SK-N-SH treated with all-trans-retinoic acid at 6 μM for 48 hours (cell line): ENCODE measurements at regions not wholly inside any gene's neighbourhood (a gene's known extent, or its start where the extent isn't known, plus 50 kb on each side); places are given as distances from the start of the nearest gene placed in this dataset.
"Not testable (repeated sequence)": the region's sequence is repeated elsewhere in the genome, so short reads cannot be mapped to it uniquely, and the experiment has no call there.

Experiments used
- ATAC-seq: fragments of 200-7000 bp; cut with Tn5 transposase; 3 replicates; pipeline ENCODE4 v1.9.1; 2020; ENCODE audit warnings: mild to moderate bottlenecking, moderate library complexity
- BACH2 ChIP-seq: fragments of 250-450 bp; sonication (Bioruptor Pico); IDR thresholded peaks from 2 replicates; pipeline ENCODE4 v1.9.0; 2021; ENCODE audit warnings: mild to moderate bottlenecking, borderline replicate concordance
- CSDC2 ChIP-seq: fragments of 250-450 bp; sonication (Bioruptor Pico); IDR thresholded peaks from 2 replicates; pipeline ENCODE4 v1.5.0; 2020; ENCODE audit warnings: mild to moderate bottlenecking, moderate library complexity
- ESRRG ChIP-seq: fragments of 250-450 bp; sonication (Bioruptor Pico); IDR thresholded peaks from 2 replicates; pipeline ENCODE4 v1.6.1; 2021; ENCODE audit warnings: mild to moderate bottlenecking
- GLIS3 ChIP-seq: fragments of 250-450 bp; sonication (Bioruptor Pico); IDR thresholded peaks from 2 replicates; pipeline ENCODE4 v1.5.0; 2020; ENCODE audit warnings: mild to moderate bottlenecking, moderate library complexity
- ISL1 ChIP-seq: fragments of 250-450 bp; sonication (Bioruptor Pico); IDR thresholded peaks from 2 replicates; pipeline ENCODE4 v2.1.2; 2022; ENCODE audit warnings: mild to moderate bottlenecking, moderate library complexity
- OSR1 ChIP-seq: fragments of 250-450 bp; sonication (Bioruptor Pico); IDR thresholded peaks from 2 replicates; pipeline ENCODE4 v1.8.0; 2022; ENCODE audit warnings: moderate library complexity, mild to moderate bottlenecking, inconsistent platforms
- PPARA ChIP-seq: fragments of 250-450 bp; sonication (Bioruptor Pico); IDR thresholded peaks from 2 replicates; pipeline ENCODE4 v1.5.0; 2020; ENCODE audit warnings: mild to moderate bottlenecking, borderline replicate concordance
- RARB ChIP-seq: fragments of 250-450 bp; sonication (Bioruptor Pico); IDR thresholded peaks from 2 replicates; pipeline ENCODE4 v1.8.0; 2021; ENCODE audit warnings: mild to moderate bottlenecking, moderate library complexity
- SNAI2 ChIP-seq: fragments of 250-450 bp; sonication (Bioruptor Pico); IDR thresholded peaks from 2 replicates; pipeline ENCODE4 v1.5.0; 2020; ENCODE audit warnings: mild to moderate bottlenecking, moderate library complexity
- TCF4 ChIP-seq: fragments of 250-450 bp; sonication (Bioruptor Pico); IDR thresholded peaks from 2 replicates; pipeline ENCODE4 v1.8.0; 2021; ENCODE audit warnings: mild to moderate bottlenecking, moderate library complexity, borderline replicate concordance
- TSHZ2 ChIP-seq: fragments of 250-450 bp; sonication (Bioruptor Pico); IDR thresholded peaks from 2 replicates; pipeline ENCODE4 v1.5.0; 2020; ENCODE audit warnings: mild to moderate bottlenecking, moderate library complexity
- ZC3H10 ChIP-seq: fragments of 250-450 bp; sonication (Bioruptor Pico); IDR thresholded peaks from 2 replicates; pipeline ENCODE4 v1.5.1; 2021; ENCODE audit warnings: mild to moderate bottlenecking, moderate library complexity
- ZFP3 ChIP-seq: fragments of 250-450 bp; sonication (Bioruptor Pico); IDR thresholded peaks from 2 replicates; pipeline ENCODE4 v1.5.0; 2020; ENCODE audit warnings: mild to moderate bottlenecking, moderate library complexity
- ZFP30 ChIP-seq: fragments of 450-650 bp; formaldehyde crosslinking; IDR thresholded peaks from 2 replicates; pipeline ENCODE4 v1.5.0; 2022; ENCODE audit warnings: mild to moderate bottlenecking, moderate library complexity
- ZNF565 ChIP-seq: fragments of 450-650 bp; formaldehyde crosslinking; conservative IDR thresholded peaks from 2 replicates; pipeline ENCODE4 v1.5.0; 2020; ENCODE audit warnings: low read depth, mild to moderate bottlenecking, moderate library complexity
- ZNF70 ChIP-seq: fragments of 450-650 bp; formaldehyde crosslinking; IDR thresholded peaks from 2 replicates; pipeline ENCODE4 v1.5.0; 2020; ENCODE audit warnings: mild to moderate bottlenecking, moderate library complexity
- ZNF8 ChIP-seq: fragments of 450-650 bp; formaldehyde crosslinking; IDR thresholded peaks from 2 replicates; pipeline ENCODE4 v1.5.0; 2020; ENCODE audit warnings: mild to moderate bottlenecking, moderate library complexity
- TF ChIP-seq, protein P1 (sequence below): fragments of 250-450 bp; sonication (Bioruptor Pico); IDR thresholded peaks from 2 replicates; pipeline ENCODE4 v1.8.0; 2021; ENCODE audit warnings: low read depth, mild to moderate bottlenecking, moderate library complexity, borderline replicate concordance
- TF ChIP-seq, protein P2 (sequence below): fragments of 250-450 bp; sonication (Bioruptor Pico); IDR thresholded peaks from 2 replicates; pipeline ENCODE4 v1.5.1; 2020; ENCODE audit warnings: low read depth, mild to moderate bottlenecking, moderate library complexity
- TF ChIP-seq, protein P3 (sequence below): fragments of 250-450 bp; sonication (Bioruptor Pico); IDR thresholded peaks from 2 replicates; pipeline ENCODE4 v1.5.1; 2021; ENCODE audit warnings: mild to moderate bottlenecking, moderate library complexity

DNA sequence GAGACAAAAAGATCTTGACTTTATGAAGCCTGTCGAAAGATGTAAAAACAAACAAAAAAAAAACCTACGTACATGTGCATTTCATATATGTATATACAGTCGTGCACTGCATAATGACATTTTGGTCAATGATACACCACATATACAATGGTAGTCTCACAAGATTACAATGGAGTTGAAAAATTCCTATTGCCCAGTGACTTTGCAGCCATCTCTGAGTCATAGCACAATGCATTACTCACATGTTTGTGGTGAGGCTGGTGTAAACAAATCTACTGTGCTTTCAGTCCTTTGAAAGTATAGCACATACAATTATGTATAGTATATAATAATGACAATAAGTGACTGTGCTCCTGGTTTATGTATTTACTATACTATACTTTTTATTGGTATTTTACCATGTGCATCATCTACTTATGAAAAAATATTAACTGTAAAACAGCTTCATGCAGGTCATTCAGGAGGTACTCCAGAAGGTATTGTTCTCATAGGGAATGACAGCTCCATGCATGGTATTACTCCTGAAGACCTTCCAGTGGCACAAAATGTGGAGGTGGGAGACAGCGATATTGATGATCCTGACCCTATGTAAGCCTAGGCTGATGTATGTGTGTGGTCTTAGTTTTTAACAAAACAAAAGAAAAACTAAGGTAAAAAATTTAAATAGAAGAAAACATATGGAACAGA, 73.7 kb upstream of the FST start (continued):
- TF ChIP-seq, protein P1, sequence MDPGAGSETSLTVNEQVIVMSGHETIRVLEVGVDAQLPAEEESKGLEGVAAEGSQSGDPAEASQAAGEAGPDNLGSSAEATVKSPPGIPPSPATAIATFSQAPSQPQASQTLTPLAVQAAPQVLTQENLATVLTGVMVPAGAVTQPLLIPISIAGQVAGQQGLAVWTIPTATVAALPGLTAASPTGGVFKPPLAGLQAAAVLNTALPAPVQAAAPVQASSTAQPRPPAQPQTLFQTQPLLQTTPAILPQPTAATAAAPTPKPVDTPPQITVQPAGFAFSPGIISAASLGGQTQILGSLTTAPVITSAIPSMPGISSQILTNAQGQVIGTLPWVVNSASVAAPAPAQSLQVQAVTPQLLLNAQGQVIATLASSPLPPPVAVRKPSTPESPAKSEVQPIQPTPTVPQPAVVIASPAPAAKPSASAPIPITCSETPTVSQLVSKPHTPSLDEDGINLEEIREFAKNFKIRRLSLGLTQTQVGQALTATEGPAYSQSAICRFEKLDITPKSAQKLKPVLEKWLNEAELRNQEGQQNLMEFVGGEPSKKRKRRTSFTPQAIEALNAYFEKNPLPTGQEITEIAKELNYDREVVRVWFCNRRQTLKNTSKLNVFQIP (CRISPR knock-in tag): no peak
- TF ChIP-seq TCF4 (CRISPR knock-in tag) (no peak), ZNF8 (CRISPR knock-in tag) (no peak), ZNF70 (no peak), ESRRG (no peak), GLIS3 (no peak), RARB (CRISPR knock-in tag) (no peak), ISL1 (no peak)
- TF ChIP-seq, protein P2, sequence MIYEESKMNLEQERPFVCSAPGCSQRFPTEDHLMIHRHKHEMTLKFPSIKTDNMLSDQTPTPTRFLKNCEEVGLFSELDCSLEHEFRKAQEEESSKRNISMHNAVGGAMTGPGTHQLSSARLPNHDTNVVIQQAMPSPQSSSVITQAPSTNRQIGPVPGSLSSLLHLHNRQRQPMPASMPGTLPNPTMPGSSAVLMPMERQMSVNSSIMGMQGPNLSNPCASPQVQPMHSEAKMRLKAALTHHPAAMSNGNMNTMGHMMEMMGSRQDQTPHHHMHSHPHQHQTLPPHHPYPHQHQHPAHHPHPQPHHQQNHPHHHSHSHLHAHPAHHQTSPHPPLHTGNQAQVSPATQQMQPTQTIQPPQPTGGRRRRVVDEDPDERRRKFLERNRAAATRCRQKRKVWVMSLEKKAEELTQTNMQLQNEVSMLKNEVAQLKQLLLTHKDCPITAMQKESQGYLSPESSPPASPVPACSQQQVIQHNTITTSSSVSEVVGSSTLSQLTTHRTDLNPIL (CRISPR knock-in tag): no peak
- TF ChIP-seq, protein P3, sequence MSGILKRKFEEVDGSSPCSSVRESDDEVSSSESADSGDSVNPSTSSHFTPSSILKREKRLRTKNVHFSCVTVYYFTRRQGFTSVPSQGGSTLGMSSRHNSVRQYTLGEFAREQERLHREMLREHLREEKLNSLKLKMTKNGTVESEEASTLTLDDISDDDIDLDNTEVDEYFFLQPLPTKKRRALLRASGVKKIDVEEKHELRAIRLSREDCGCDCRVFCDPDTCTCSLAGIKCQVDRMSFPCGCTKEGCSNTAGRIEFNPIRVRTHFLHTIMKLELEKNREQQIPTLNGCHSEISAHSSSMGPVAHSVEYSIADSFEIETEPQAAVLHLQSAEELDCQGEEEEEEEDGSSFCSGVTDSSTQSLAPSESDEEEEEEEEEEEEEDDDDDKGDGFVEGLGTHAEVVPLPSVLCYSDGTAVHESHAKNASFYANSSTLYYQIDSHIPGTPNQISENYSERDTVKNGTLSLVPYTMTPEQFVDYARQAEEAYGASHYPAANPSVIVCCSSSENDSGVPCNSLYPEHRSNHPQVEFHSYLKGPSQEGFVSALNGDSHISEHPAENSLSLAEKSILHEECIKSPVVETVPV (CRISPR knock-in tag): no peak
- TF ChIP-seq, all 23 proteins: peak for 0

GRCh38 chr5:53407373-53407772, 73.1 kb upstream of the FST start:
- no peak for TF ChIP-seq SNAI2 (CRISPR knock-in tag)
- TF ChIP-seq GLIS3: no peak
- TF ChIP-seq ZNF565 (CRISPR knock-in tag): no peak
- no peak for TF ChIP-seq TSHZ2 (CRISPR knock-in tag)
- no peak for TF ChIP-seq BACH2 (CRISPR knock-in tag)
- no peak for TF ChIP-seq TCF4 (CRISPR knock-in tag)
- peak; percentile 76 for ATAC-seq

GRCh38 chr5:53411388-53411787, 69.0 kb upstream of the FST start:
- TF ChIP-seq ZC3H10: no peak
- TF ChIP-seq OSR1 (CRISPR knock-in tag): no peak
- no peak for TF ChIP-seq PPARA (CRISPR knock-in tag)
- no peak for TF ChIP-seq TCF4 (CRISPR knock-in tag)
- no peak for TF ChIP-seq ZFP30 (CRISPR knock-in tag)
- TF ChIP-seq ZNF70: no peak
- no peak for ATAC-seq

- ATAC-seq: not testable (repeated sequence)
These were observed 67.9 kb upstream of the FST start for GRCh38 chr5:53412499-53412898.

- no peak for TF ChIP-seq ESRRG
- TF ChIP-seq ZNF8 (CRISPR knock-in tag): no peak
- no peak for TF ChIP-seq RARB (CRISPR knock-in tag)
- TF ChIP-seq ZFP3 (CRISPR knock-in tag): no peak
- no peak for TF ChIP-seq CSDC2
- TF ChIP-seq ISL1: no peak
- TF ChIP-seq, all 23 proteins: peak for 0
- peak; percentile 57; the same call in 1 of the 3 replicates for ATAC-seq
These were observed 64.2 kb upstream of the FST start for GRCh38 chr5:53416144-53416738.
